D721Med (cell line): ENCODE measurements at regions not wholly inside any gene's neighbourhood (a gene's known extent, or its start where the extent isn't known, plus 50 kb on each side); places are given as distances from the start of the nearest gene placed in this dataset.

Experiments
- DNase-seq: peaks from one replicate; pipeline ENCODE4 v3.0.0; 2011; ENCODE audit warnings: low spot score; ENCODE audit not compliant: insufficient read length
- FAIRE-seq: peaks from 2 replicates; lab custom pipeline; 2011; peaks lifted over from hg19 to GRCh38; lab: Jason Lieb, UNC
- CTCF ChIP-seq: IDR thresholded peaks from 2 replicates; pipeline ENCODE4 v1.5.1; 2012; ENCODE audit warnings: mild to moderate bottlenecking, control low read depth; ENCODE audit not compliant: insufficient read depth; ENCODE audit errors: missing control alignments

DNA sequence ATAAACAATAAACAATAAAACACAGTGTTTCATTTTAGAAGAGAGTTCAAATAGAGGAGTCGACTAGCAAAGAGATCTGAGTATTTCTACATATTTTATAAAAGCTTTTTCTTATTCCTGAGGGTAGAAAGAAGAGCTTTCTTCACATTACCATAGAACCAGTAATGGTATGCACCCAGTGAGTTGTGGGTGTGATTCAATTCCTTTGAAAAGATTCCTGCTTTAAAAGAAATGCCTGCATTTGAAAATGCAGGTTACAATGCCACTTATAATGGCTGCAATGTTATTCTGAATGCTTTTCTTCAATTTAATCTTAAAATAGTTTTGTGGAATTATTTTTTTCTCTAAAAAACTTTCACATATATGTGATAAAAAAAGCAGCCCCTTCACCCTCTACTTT is 178.1 kb downstream of the CDC14C start:
- no peak for TF ChIP-seq CTCF
- DNase-seq (no peak), FAIRE-seq (no peak)

DNA sequence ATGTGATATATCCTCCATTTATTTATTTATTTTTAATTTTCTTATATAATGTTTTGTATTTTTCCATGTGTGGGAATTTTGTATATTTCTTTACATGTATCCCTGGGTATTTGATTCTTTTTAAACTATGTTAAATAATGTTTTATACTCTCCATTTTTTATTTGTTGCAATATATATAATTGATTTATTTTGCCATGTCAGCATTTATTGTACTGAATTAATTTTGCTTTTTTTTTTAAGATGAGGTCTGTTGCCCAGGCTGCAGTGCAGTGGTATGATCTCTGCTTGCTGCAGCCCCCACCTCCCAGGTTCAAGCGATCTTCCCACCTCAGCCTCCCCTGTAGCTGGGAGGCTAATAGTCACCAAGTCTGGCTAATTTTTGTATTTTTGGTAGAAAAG is 187.4 kb downstream of the CDC14C start:
- no peak for TF ChIP-seq CTCF
- DNase-seq (no peak), FAIRE-seq (no peak)

GRCh38 chr7:49112222-49112621 is 187.9 kb downstream of the CDC14C start:
- DNase-seq = no peak
- no peak for FAIRE-seq
- TF ChIP-seq CTCF = no peak

DNA sequence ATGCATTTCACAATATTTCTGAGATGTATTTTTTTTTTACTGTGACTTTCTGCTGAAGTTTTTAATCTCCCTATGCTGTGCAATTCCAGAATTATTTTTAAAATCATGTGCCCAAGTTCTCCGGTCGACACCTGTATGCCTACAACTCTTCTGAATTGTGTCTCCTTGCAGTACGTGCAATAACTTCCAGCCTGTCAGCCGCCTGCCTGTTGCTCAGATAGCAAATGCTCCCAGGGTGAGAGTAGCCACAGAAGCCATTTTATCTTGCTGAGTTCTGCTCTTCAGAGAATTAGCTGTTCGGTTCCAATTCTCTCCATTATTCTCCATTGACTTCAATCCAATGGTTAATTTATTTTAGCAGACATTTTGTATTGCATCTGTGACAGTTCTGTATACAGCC is 188.3 kb downstream of the CDC14C start:
- no peak for DNase-seq
- no peak for TF ChIP-seq CTCF
- FAIRE-seq = no peak

DNA sequence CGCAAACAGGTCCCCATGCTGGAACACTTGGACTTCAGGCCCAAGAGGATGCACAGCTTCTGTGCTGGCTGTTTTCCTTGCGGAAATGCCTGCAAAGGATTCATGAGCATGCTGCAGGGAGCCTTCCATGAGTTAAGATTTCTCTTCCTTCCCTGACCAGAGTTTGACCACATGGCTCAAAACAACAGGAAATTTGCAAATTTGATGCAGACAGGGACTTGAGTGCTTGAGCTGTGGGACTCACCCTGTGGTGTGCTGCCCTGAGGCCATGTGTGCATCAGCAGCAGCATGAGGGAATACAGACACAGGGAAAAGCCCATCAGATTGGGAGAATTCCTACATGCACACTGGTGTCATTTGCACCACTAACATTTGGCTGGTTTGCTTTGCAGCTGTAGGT is 195.4 kb downstream of the CDC14C start:
- TF ChIP-seq CTCF = no peak
- FAIRE-seq = no peak
- no peak for DNase-seq

GRCh38 chr7:49125246-49125645 is 200.9 kb downstream of the CDC14C start:
- DNase-seq = no peak
- FAIRE-seq = no peak
- TF ChIP-seq CTCF = no peak

- DNase-seq (no peak), FAIRE-seq (no peak)
- TF ChIP-seq CTCF = no peak
These were observed 203.1 kb downstream of the CDC14C start for GRCh38 chr7:49127359-49127913.
